ENCODE measurements at regions not wholly inside any gene's neighbourhood (a gene's known extent, or its start where the extent isn't known, plus 50 kb on each side); places are given as distances from the start of the nearest gene placed in this dataset.

GRCh38 chr22:34160141-34160783 is 240.0 kb upstream of the LARGE1 start:
- no peak for DNase-seq

- no peak for DNase-seq
These were observed 241.3 kb upstream of the LARGE1 start for GRCh38 chr22:34161431-34162123.

- DNase-seq = no peak
These were observed 278.7 kb upstream of the LARGE1 start for GRCh38 chr22:34198976-34199375.

GRCh38 chr22:34210301-34210700 is 290.0 kb upstream of the LARGE1 start:
- no peak for DNase-seq

GRCh38 chr22:34214372-34214771 is 294.1 kb upstream of the LARGE1 start:
- DNase-seq = no peak

- DNase-seq = no peak
These were observed 305.0 kb upstream of the LARGE1 start for GRCh38 chr22:34225278-34225677.

- DNase-seq = no peak
These were observed 316.3 kb upstream of the LARGE1 start for GRCh38 chr22:34236527-34236926.

- DNase-seq = no peak
These were observed 319.1 kb upstream of the LARGE1 start for GRCh38 chr22:34239421-34239820.

GRCh38 chr22:34243023-34243422 is 322.7 kb upstream of the LARGE1 start:
- DNase-seq = no peak

GRCh38 chr22:34255042-34255441 is 334.8 kb upstream of the LARGE1 start:
- no peak for DNase-seq

- no peak for DNase-seq
These were observed 357.8 kb upstream of the LARGE1 start for GRCh38 chr22:34278121-34278520.

GRCh38 chr22:34281738-34282137 is 361.5 kb upstream of the LARGE1 start:
- no peak for DNase-seq

GRCh38 chr22:34283844-34284243 is 363.6 kb upstream of the LARGE1 start:
- no peak for DNase-seq

- no peak for DNase-seq
These were observed 373.0 kb upstream of the LARGE1 start for GRCh38 chr22:34293324-34293723.

GRCh38 chr22:34294476-34294875 is 374.2 kb upstream of the LARGE1 start:
- DNase-seq = no peak

- no peak for DNase-seq
These were observed 374.7 kb upstream of the LARGE1 start for GRCh38 chr22:34294986-34295385.

GRCh38 chr22:34296461-34296860 is 376.2 kb upstream of the LARGE1 start:
- no peak for DNase-seq

GRCh38 chr22:34297536-34298120 is 377.4 kb upstream of the LARGE1 start:
- no peak for DNase-seq

GRCh38 chr22:34299496-34299895 is 379.2 kb upstream of the LARGE1 start:
- DNase-seq = no peak

- DNase-seq = no peak
These were observed 381.3 kb upstream of the LARGE1 start for GRCh38 chr22:34301569-34301968.

GRCh38 chr22:34303656-34304055 is 383.4 kb upstream of the LARGE1 start:
- no peak for DNase-seq

GRCh38 chr22:34306361-34306760 is 386.1 kb upstream of the LARGE1 start:
- DNase-seq = no peak

GRCh38 chr22:34308101-34308500 is 387.8 kb upstream of the LARGE1 start:
- DNase-seq = no peak

GRCh38 chr22:34319346-34319745 is 399.1 kb upstream of the LARGE1 start:
- DNase-seq = no peak

- DNase-seq = no peak
These were observed 404.5 kb upstream of the LARGE1 start for GRCh38 chr22:34324763-34325162.
